SK-N-SH treated with all-trans-retinoic acid at 6 μM for 48 hours (cell line): ENCODE measurements at regions not wholly inside any gene's neighbourhood (a gene's known extent, or its start where the extent isn't known, plus 50 kb on each side); places are given as distances from the start of the nearest gene placed in this dataset.

Experiments used
- ATAC-seq: fragments of 200-7000 bp; cut with Tn5 transposase; 3 replicates; pipeline ENCODE4 v1.9.1; 2020; ENCODE audit warnings: mild to moderate bottlenecking, moderate library complexity
- BACH2 ChIP-seq: fragments of 250-450 bp; sonication (Bioruptor Pico); IDR thresholded peaks from 2 replicates; pipeline ENCODE4 v1.9.0; 2021; ENCODE audit warnings: mild to moderate bottlenecking, borderline replicate concordance
- CSDC2 ChIP-seq: fragments of 250-450 bp; sonication (Bioruptor Pico); IDR thresholded peaks from 2 replicates; pipeline ENCODE4 v1.5.0; 2020; ENCODE audit warnings: mild to moderate bottlenecking, moderate library complexity
- ESRRG ChIP-seq: fragments of 250-450 bp; sonication (Bioruptor Pico); IDR thresholded peaks from 2 replicates; pipeline ENCODE4 v1.6.1; 2021; ENCODE audit warnings: mild to moderate bottlenecking
- GLIS3 ChIP-seq: fragments of 250-450 bp; sonication (Bioruptor Pico); IDR thresholded peaks from 2 replicates; pipeline ENCODE4 v1.5.0; 2020; ENCODE audit warnings: mild to moderate bottlenecking, moderate library complexity
- ISL1 ChIP-seq: fragments of 250-450 bp; sonication (Bioruptor Pico); IDR thresholded peaks from 2 replicates; pipeline ENCODE4 v2.1.2; 2022; ENCODE audit warnings: mild to moderate bottlenecking, moderate library complexity
- OSR1 ChIP-seq: fragments of 250-450 bp; sonication (Bioruptor Pico); IDR thresholded peaks from 2 replicates; pipeline ENCODE4 v1.8.0; 2022; ENCODE audit warnings: moderate library complexity, mild to moderate bottlenecking, inconsistent platforms
- PPARA ChIP-seq: fragments of 250-450 bp; sonication (Bioruptor Pico); IDR thresholded peaks from 2 replicates; pipeline ENCODE4 v1.5.0; 2020; ENCODE audit warnings: mild to moderate bottlenecking, borderline replicate concordance
- RARB ChIP-seq: fragments of 250-450 bp; sonication (Bioruptor Pico); IDR thresholded peaks from 2 replicates; pipeline ENCODE4 v1.8.0; 2021; ENCODE audit warnings: mild to moderate bottlenecking, moderate library complexity
- TCF4 ChIP-seq: fragments of 250-450 bp; sonication (Bioruptor Pico); IDR thresholded peaks from 2 replicates; pipeline ENCODE4 v1.8.0; 2021; ENCODE audit warnings: mild to moderate bottlenecking, moderate library complexity, borderline replicate concordance
- ZC3H10 ChIP-seq: fragments of 250-450 bp; sonication (Bioruptor Pico); IDR thresholded peaks from 2 replicates; pipeline ENCODE4 v1.5.1; 2021; ENCODE audit warnings: mild to moderate bottlenecking, moderate library complexity
- ZFP3 ChIP-seq: fragments of 250-450 bp; sonication (Bioruptor Pico); IDR thresholded peaks from 2 replicates; pipeline ENCODE4 v1.5.0; 2020; ENCODE audit warnings: mild to moderate bottlenecking, moderate library complexity
- ZFP30 ChIP-seq: fragments of 450-650 bp; formaldehyde crosslinking; IDR thresholded peaks from 2 replicates; pipeline ENCODE4 v1.5.0; 2022; ENCODE audit warnings: mild to moderate bottlenecking, moderate library complexity
- ZNF565 ChIP-seq: fragments of 450-650 bp; formaldehyde crosslinking; conservative IDR thresholded peaks from 2 replicates; pipeline ENCODE4 v1.5.0; 2020; ENCODE audit warnings: low read depth, mild to moderate bottlenecking, moderate library complexity
- ZNF70 ChIP-seq: fragments of 450-650 bp; formaldehyde crosslinking; IDR thresholded peaks from 2 replicates; pipeline ENCODE4 v1.5.0; 2020; ENCODE audit warnings: mild to moderate bottlenecking, moderate library complexity
- ZNF8 ChIP-seq: fragments of 450-650 bp; formaldehyde crosslinking; IDR thresholded peaks from 2 replicates; pipeline ENCODE4 v1.5.0; 2020; ENCODE audit warnings: mild to moderate bottlenecking, moderate library complexity
- TF ChIP-seq, protein P1 (sequence below): fragments of 250-450 bp; sonication (Bioruptor Pico); IDR thresholded peaks from 2 replicates; pipeline ENCODE4 v1.5.0; 2020; ENCODE audit warnings: mild to moderate bottlenecking, moderate library complexity
- TF ChIP-seq, protein P2 (sequence below): fragments of 250-450 bp; sonication (Bioruptor Pico); IDR thresholded peaks from 2 replicates; pipeline ENCODE4 v1.5.1; 2021; ENCODE audit warnings: mild to moderate bottlenecking, moderate library complexity
- TF ChIP-seq, protein P3 (sequence below): fragments of 250-450 bp; sonication (Bioruptor Pico); IDR thresholded peaks from 2 replicates; pipeline ENCODE4 v1.8.0; 2020; ENCODE audit warnings: mild to moderate bottlenecking, moderate library complexity, borderline replicate concordance
- TF ChIP-seq, protein P4 (sequence below): fragments of 250-450 bp; sonication (Bioruptor Pico); IDR thresholded peaks from 2 replicates; pipeline ENCODE4 v1.5.1; 2020; ENCODE audit warnings: low read depth, mild to moderate bottlenecking, moderate library complexity
- TF ChIP-seq, protein P5 (sequence below): fragments of 250-450 bp; sonication (Bioruptor Pico); IDR thresholded peaks from 2 replicates; pipeline ENCODE4 v1.8.0; 2021; ENCODE audit warnings: low read depth, mild to moderate bottlenecking, moderate library complexity, borderline replicate concordance

DNA sequence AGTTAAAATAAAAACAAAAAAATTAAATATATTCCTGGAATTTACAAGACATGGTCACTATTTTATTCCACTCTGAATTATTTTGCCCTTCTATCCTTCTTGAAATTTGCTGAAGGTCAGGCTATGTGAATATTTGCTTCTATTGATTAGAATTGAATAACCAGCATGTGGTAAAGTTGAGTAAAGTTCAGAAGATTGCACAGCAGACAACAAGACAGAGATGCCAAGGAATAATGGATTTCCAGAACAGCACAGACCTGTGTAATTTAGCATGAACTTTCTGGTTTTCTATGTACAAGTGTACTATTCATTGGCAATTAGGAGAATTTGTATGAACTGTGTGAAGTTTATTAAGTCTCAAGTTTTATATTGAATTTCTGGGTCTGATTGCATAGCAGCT is 352.4 kb downstream of the TBC1D32 start (continued):
- TF ChIP-seq, protein P1, sequence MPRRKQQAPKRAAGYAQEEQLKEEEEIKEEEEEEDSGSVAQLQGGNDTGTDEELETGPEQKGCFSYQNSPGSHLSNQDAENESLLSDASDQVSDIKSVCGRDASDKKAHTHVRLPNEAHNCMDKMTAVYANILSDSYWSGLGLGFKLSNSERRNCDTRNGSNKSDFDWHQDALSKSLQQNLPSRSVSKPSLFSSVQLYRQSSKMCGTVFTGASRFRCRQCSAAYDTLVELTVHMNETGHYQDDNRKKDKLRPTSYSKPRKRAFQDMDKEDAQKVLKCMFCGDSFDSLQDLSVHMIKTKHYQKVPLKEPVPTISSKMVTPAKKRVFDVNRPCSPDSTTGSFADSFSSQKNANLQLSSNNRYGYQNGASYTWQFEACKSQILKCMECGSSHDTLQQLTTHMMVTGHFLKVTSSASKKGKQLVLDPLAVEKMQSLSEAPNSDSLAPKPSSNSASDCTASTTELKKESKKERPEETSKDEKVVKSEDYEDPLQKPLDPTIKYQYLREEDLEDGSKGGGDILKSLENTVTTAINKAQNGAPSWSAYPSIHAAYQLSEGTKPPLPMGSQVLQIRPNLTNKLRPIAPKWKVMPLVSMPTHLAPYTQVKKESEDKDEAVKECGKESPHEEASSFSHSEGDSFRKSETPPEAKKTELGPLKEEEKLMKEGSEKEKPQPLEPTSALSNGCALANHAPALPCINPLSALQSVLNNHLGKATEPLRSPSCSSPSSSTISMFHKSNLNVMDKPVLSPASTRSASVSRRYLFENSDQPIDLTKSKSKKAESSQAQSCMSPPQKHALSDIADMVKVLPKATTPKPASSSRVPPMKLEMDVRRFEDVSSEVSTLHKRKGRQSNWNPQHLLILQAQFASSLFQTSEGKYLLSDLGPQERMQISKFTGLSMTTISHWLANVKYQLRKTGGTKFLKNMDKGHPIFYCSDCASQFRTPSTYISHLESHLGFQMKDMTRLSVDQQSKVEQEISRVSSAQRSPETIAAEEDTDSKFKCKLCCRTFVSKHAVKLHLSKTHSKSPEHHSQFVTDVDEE (CRISPR knock-in tag), result no peak
- TF ChIP-seq PPARA, result no peak

DNA sequence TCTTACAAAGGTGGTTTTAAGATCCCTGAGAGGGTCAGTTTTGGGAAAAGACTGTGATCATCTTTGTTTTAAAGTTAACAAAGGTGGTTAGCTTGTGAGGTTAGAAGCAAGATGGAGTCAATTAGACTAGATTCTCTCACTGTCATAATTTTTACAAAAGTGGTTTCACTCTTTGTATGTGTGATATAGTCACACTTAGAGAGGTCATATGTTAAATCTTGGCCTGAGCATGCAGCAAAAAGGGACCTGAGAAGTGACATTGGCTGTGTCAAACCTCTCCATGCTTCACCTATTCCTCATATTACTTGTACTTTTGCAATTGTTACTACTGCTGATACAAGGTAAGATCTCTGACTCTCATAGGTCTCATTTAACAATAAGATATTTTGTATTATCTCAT is 368.0 kb downstream of the TBC1D32 start:
- no peak for ATAC-seq

DNA sequence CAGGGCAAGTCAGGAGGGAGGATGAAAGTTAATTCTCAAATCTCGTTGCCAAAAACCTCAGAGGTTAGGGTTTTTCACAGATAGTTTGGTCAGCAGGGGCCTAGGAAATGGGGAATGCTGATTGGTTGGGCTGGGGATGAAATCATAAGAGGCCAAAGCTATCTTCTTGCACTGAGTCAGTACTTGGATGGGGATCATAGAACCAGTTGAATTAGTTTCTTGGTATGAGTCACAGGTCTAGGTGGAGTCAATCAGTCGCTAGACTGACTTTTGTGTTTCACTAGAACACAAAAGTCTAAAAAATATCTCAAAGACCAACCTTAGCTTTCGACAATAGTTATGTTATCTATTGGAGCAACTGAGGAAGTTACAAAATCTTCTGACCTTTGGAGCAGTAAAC is 368.5 kb downstream of the TBC1D32 start:
- no peak for ATAC-seq
- TF ChIP-seq ISL1 (CRISPR knock-in tag), result no peak

More for the DNA sequence above, 368.0 kb downstream of the TBC1D32 start:
- no peak for TF ChIP-seq ZNF70
- TF ChIP-seq, protein P2, sequence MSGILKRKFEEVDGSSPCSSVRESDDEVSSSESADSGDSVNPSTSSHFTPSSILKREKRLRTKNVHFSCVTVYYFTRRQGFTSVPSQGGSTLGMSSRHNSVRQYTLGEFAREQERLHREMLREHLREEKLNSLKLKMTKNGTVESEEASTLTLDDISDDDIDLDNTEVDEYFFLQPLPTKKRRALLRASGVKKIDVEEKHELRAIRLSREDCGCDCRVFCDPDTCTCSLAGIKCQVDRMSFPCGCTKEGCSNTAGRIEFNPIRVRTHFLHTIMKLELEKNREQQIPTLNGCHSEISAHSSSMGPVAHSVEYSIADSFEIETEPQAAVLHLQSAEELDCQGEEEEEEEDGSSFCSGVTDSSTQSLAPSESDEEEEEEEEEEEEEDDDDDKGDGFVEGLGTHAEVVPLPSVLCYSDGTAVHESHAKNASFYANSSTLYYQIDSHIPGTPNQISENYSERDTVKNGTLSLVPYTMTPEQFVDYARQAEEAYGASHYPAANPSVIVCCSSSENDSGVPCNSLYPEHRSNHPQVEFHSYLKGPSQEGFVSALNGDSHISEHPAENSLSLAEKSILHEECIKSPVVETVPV (CRISPR knock-in tag), result no peak
- no peak for TF ChIP-seq CSDC2 (CRISPR knock-in tag)
- no peak for TF ChIP-seq OSR1 (CRISPR knock-in tag)
- no peak for TF ChIP-seq BACH2 (CRISPR knock-in tag)
- TF ChIP-seq, protein P3, sequence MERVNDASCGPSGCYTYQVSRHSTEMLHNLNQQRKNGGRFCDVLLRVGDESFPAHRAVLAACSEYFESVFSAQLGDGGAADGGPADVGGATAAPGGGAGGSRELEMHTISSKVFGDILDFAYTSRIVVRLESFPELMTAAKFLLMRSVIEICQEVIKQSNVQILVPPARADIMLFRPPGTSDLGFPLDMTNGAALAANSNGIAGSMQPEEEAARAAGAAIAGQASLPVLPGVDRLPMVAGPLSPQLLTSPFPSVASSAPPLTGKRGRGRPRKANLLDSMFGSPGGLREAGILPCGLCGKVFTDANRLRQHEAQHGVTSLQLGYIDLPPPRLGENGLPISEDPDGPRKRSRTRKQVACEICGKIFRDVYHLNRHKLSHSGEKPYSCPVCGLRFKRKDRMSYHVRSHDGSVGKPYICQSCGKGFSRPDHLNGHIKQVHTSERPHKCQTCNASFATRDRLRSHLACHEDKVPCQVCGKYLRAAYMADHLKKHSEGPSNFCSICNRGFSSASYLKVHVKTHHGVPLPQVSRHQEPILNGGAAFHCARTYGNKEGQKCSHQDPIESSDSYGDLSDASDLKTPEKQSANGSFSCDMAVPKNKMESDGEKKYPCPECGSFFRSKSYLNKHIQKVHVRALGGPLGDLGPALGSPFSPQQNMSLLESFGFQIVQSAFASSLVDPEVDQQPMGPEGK (CRISPR knock-in tag), result no peak
- TF ChIP-seq, protein P4, sequence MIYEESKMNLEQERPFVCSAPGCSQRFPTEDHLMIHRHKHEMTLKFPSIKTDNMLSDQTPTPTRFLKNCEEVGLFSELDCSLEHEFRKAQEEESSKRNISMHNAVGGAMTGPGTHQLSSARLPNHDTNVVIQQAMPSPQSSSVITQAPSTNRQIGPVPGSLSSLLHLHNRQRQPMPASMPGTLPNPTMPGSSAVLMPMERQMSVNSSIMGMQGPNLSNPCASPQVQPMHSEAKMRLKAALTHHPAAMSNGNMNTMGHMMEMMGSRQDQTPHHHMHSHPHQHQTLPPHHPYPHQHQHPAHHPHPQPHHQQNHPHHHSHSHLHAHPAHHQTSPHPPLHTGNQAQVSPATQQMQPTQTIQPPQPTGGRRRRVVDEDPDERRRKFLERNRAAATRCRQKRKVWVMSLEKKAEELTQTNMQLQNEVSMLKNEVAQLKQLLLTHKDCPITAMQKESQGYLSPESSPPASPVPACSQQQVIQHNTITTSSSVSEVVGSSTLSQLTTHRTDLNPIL, result no peak
- TF ChIP-seq PPARA, result no peak
- TF ChIP-seq ISL1 (CRISPR knock-in tag), result no peak
- TF ChIP-seq, protein P5, sequence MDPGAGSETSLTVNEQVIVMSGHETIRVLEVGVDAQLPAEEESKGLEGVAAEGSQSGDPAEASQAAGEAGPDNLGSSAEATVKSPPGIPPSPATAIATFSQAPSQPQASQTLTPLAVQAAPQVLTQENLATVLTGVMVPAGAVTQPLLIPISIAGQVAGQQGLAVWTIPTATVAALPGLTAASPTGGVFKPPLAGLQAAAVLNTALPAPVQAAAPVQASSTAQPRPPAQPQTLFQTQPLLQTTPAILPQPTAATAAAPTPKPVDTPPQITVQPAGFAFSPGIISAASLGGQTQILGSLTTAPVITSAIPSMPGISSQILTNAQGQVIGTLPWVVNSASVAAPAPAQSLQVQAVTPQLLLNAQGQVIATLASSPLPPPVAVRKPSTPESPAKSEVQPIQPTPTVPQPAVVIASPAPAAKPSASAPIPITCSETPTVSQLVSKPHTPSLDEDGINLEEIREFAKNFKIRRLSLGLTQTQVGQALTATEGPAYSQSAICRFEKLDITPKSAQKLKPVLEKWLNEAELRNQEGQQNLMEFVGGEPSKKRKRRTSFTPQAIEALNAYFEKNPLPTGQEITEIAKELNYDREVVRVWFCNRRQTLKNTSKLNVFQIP (CRISPR knock-in tag), result no peak
- TF ChIP-seq TCF4 (CRISPR knock-in tag), result no peak
- no peak for TF ChIP-seq ZNF565 (CRISPR knock-in tag)
- no peak for TF ChIP-seq ZNF8
- no peak for TF ChIP-seq ZFP30 (CRISPR knock-in tag)
- TF ChIP-seq ESRRG (CRISPR knock-in tag), result no peak
- no peak for TF ChIP-seq ZFP3 (CRISPR knock-in tag)
- TF ChIP-seq ZC3H10 (CRISPR knock-in tag), result no peak

DNA sequence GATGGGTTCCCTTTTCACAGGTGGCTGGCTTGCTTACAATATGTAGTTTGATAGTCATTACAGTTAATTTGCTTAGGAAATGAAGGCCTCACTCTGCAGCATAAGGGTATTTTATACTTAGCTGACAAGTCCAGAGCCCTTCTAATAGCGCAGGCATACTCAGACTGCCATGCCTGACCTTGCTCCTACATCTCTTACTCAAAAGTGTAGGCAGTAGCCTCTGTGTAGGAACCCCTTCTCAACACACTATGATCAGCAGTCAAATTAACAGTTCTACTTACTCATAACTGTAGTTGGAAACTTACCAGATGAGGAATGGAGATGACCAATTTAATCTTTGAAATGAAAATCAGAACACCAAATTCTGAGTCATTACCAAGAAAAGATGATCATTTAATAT is 373.5 kb downstream of the TBC1D32 start:
- no peak for ATAC-seq
- TF ChIP-seq BACH2 (CRISPR knock-in tag) (no peak), PPARA (no peak), RARB (CRISPR knock-in tag) (no peak), ZFP3 (CRISPR knock-in tag) (no peak), ZC3H10 (CRISPR knock-in tag) (no peak), CSDC2 (CRISPR knock-in tag) (no peak), ISL1 (CRISPR knock-in tag) (no peak), GLIS3 (CRISPR knock-in tag) (no peak), ESRRG (CRISPR knock-in tag) (no peak), OSR1 (CRISPR knock-in tag) (no peak)
- TF ChIP-seq, protein P4, result no peak
- TF ChIP-seq, protein P1 (CRISPR knock-in tag), result no peak
- TF ChIP-seq, protein P2 (CRISPR knock-in tag), result no peak
